ENCODE measurements at regions not wholly inside any gene's neighbourhood (a gene's known extent, or its start where the extent isn't known, plus 50 kb on each side); places are given as distances from the start of the nearest gene placed in this dataset.

- Histone ChIP-seq H3K4me3 (no peak overlapping the region), H3K36me3 (ENCODE audit: low read depth, missing control alignments) (no peaks in the 10 kb centered on the region), H3K27ac (no peak overlapping the region), H3K4me1 (peaks cover 3% of the 10 kb centered on the region), H3K9me3 (no peaks in the 10 kb centered on the region), H3K27me3 (no peaks in the 10 kb centered on the region)
- no peak for DNase-seq
- no peak for TF ChIP-seq POLR2A (IDR thresholded peaks at IDR 0.05)
- no peak for TF ChIP-seq CTCF (IDR thresholded peaks at IDR 0.05)
- intact Hi-C loops (cut with DNase I; ENCODE audit: low total_unique reads), result no loop called here
- WGBS, 2 donors, result 87 to 97% methylated on average over 5 to 7 of the region's 7 CpGs
Measured at GRCh38 chr3:5692446-5692845, 504.9 kb downstream of the EDEM1 start.

- Histone ChIP-seq H3K27me3 (no peaks in the 10 kb centered on the region), H3K36me3 (ENCODE audit: low read depth, missing control alignments) (no peaks in the 10 kb centered on the region), H3K4me3 (no peak overlapping the region), H3K4me1 (peaks cover 3% of the 10 kb centered on the region), H3K27ac (no peak overlapping the region), H3K9me3 (no peaks in the 10 kb centered on the region)
- no peak for DNase-seq
- 56 to 77% methylated on average over 1 of the region's 1 CpG for WGBS, 2 donors
- intact Hi-C loops (cut with DNase I; ENCODE audit: low total_unique reads), result no loop called here
- TF ChIP-seq POLR2A (IDR thresholded peaks at IDR 0.05) (no peak), CTCF (IDR thresholded peaks at IDR 0.05) (no peak)
Measured at GRCh38 chr3:5694266-5694665, 506.8 kb downstream of the EDEM1 start.

- H3K4me1 ChIP-seq, result peaks cover 3% of the 10 kb centered on the region
- 79 to 85% methylated on average over 9 of the region's 9 CpGs for WGBS, 2 donors
- intact Hi-C loops (cut with DNase I; ENCODE audit: low total_unique reads), result no loop called here
- H3K4me3 ChIP-seq, result no peak overlapping the region
- H3K36me3 ChIP-seq (ENCODE audit: low read depth, missing control alignments), result no peaks in the 10 kb centered on the region
- TF ChIP-seq POLR2A (IDR thresholded peaks at IDR 0.05) (no peak), CTCF (IDR thresholded peaks at IDR 0.05) (no peak)
- H3K27ac ChIP-seq, result no peak overlapping the region
- no peaks in the 10 kb centered on the region for H3K27me3 ChIP-seq
- no peak for DNase-seq
- no peaks in the 10 kb centered on the region for H3K9me3 ChIP-seq
Measured at GRCh38 chr3:5698851-5699250, 511.3 kb downstream of the EDEM1 start.

GRCh38 chr3:5699313-5699712, 511.8 kb downstream of the EDEM1 start:
- H3K27me3 ChIP-seq, result no peaks in the 10 kb centered on the region

More at GRCh38 chr3:5699313-5699712, 511.8 kb downstream of the EDEM1 start:
- Histone ChIP-seq H3K27ac (no peak overlapping the region), H3K36me3 (ENCODE audit: low read depth, missing control alignments) (no peaks in the 10 kb centered on the region), H3K4me3 (no peak overlapping the region), H3K9me3 (no peaks in the 10 kb centered on the region), H3K4me1 (peaks cover 3% of the 10 kb centered on the region)
- 92 to 94% methylated on average over 6 of the region's 6 CpGs for WGBS, 2 donors
- no peak for DNase-seq
- TF ChIP-seq POLR2A (IDR thresholded peaks at IDR 0.05), result no peak
- TF ChIP-seq CTCF (IDR thresholded peaks at IDR 0.05), result no peak
- intact Hi-C loops (cut with DNase I; ENCODE audit: low total_unique reads), result no loop called here

Data from testis (tissue), 2 donors.